Skin of body (tissue), 1 donor: ENCODE measurements at regions not wholly inside any gene's neighbourhood (a gene's known extent, or its start where the extent isn't known, plus 50 kb on each side); places are given as distances from the start of the nearest gene placed in this dataset.

ENCODE experiments used
- DNase-seq: peaks from one replicate; lab custom pipeline; 2025; lab: John Stamatoyannopoulos, UW

- no peak for DNase-seq
Measured at GRCh38 chr4:27836523-27836922, 975.9 kb downstream of the STIM2 start.

GRCh38 chr4:27843776-27844175 is 983.1 kb downstream of the STIM2 start:
- no peak for DNase-seq

- DNase-seq, result peak; percentile 86
Measured at GRCh38 chr4:27844376-27844775, 983.7 kb downstream of the STIM2 start.

- DNase-seq, result no peak
Measured at GRCh38 chr4:27846951-27847350, 986.3 kb downstream of the STIM2 start.

- no peak for DNase-seq
Measured at GRCh38 chr4:27861381-27861787, 1000.7 kb downstream of the STIM2 start.

- DNase-seq, result no peak
Measured at GRCh38 chr4:27861802-27862201, 1001.2 kb downstream of the STIM2 start.

GRCh38 chr4:27873596-27873995 is 1013.0 kb downstream of the STIM2 start:
- no peak for DNase-seq

GRCh38 chr4:27881705-27882104 is 1021.1 kb downstream of the STIM2 start:
- no peak for DNase-seq

- DNase-seq, result no peak
Measured at GRCh38 chr4:27886120-27886519, 1025.5 kb downstream of the STIM2 start.

- DNase-seq, result no peak
Measured at GRCh38 chr4:27887646-27888045, 1027.0 kb downstream of the STIM2 start.

GRCh38 chr4:27888505-27888904 is 1027.9 kb downstream of the STIM2 start:
- no peak for DNase-seq

GRCh38 chr4:27894951-27895350 is 1034.3 kb downstream of the STIM2 start:
- DNase-seq, result no peak

GRCh38 chr4:27908356-27908755 is 1047.7 kb downstream of the STIM2 start:
- no peak for DNase-seq

- DNase-seq, result no peak
Measured at GRCh38 chr4:27910227-27910626, 1049.6 kb downstream of the STIM2 start.

- DNase-seq, result no peak
Measured at GRCh38 chr4:27911047-27911446, 1050.4 kb downstream of the STIM2 start.

GRCh38 chr4:27913738-27914137 is 1053.1 kb downstream of the STIM2 start:
- no peak for DNase-seq

- DNase-seq, result no peak
Measured at GRCh38 chr4:27915822-27916221, 1055.2 kb downstream of the STIM2 start.

- no peak for DNase-seq
Measured at GRCh38 chr4:27916452-27917184, 1056.0 kb downstream of the STIM2 start.

GRCh38 chr4:27917381-27917780 is 1056.7 kb downstream of the STIM2 start:
- DNase-seq, result no peak

- DNase-seq, result no peak
Measured at GRCh38 chr4:27921231-27921630, 1060.6 kb downstream of the STIM2 start.

- peak; percentile 3 for DNase-seq
Measured at GRCh38 chr4:27928761-27929540, 1068.3 kb downstream of the STIM2 start.

GRCh38 chr4:27930291-27930690 is 1069.7 kb downstream of the STIM2 start:
- no peak for DNase-seq

GRCh38 chr4:27930976-27931375 is 1070.3 kb downstream of the STIM2 start:
- DNase-seq, result no peak
